PC-3 (cell line): ENCODE measurements at regions not wholly inside any gene's neighbourhood (a gene's known extent, or its start where the extent isn't known, plus 50 kb on each side); places are given as distances from the start of the nearest gene placed in this dataset.

ENCODE experiments used
- EZH2 ChIP-seq: fragments of 300-600 bp; sonication (generic); IDR thresholded peaks from one replicate; pipeline ENCODE4 v1.6.1; 2017; ENCODE audit warnings: antibody characterized with exemption, mild to moderate bottlenecking, low read length; ENCODE audit not compliant: unreplicated experiment
- EZH2phosphoT487 ChIP-seq: fragments of 300-600 bp; sonication (generic); IDR thresholded peaks from 2 replicates; pipeline ENCODE4 v1.6.1; 2018; ENCODE audit warnings: mild to moderate bottlenecking, antibody characterized with exemption, low read length, borderline replicate concordance

- no peak for TF ChIP-seq EZH2phosphoT487
- TF ChIP-seq EZH2: no peak
Measured at GRCh38 chr1:189253601-189254350, 1223.9 kb downstream of the BRINP3 start.
